GM12891 (cell line): ENCODE measurements at regions not wholly inside any gene's neighbourhood (a gene's known extent, or its start where the extent isn't known, plus 50 kb on each side); places are given as distances from the start of the nearest gene placed in this dataset.

ENCODE experiments used
- POLR2A ChIP-seq: IDR thresholded peaks from 2 replicates; pipeline ENCODE4 v1.6.1; 2011; ENCODE audit warnings: low read depth, low read length, control low read depth
- POLR2AphosphoS5 ChIP-seq: IDR thresholded peaks from 2 replicates; pipeline ENCODE4 v1.6.1; 2011; ENCODE audit warnings: low read depth, low read length, control low read depth
- TAF1 ChIP-seq: IDR thresholded peaks from 2 replicates; pipeline ENCODE4 v1.6.1; 2011; ENCODE audit warnings: low read depth, low read length, control low read depth

DNA sequence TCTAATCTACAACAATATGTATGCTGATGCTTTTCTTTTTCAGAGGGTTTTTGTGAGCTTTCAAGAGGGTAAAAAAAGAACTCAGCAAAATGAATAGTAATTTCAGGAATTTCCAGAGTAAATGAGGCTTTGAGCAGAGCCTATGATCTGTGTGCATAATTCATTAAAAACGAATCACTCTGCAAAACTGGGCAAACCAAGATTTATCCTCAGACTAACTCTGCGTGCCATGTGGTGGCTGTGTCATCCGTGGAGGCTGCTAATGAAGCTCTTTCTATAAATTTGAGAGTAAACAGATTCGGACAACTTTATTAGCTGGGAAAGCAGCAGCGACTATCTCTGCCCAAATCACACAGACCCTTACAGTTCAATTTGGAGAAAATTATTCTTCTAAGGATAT lies 83.8 kb downstream of the FOXL1 start:
- TF ChIP-seq TAF1 (no peak), POLR2A (no peak), POLR2AphosphoS5 (no peak)
